Esophagus squamous epithelium (tissue), 5 donors: ENCODE measurements at regions not wholly inside any gene's neighbourhood (a gene's known extent, or its start where the extent isn't known, plus 50 kb on each side); places are given as distances from the start of the nearest gene placed in this dataset.

Experiments used
- DNase-seq: peaks from one replicate; lab custom pipeline; 2025; lab: John Stamatoyannopoulos, UW
- H3K27ac ChIP-seq, 4 donors: fragments of 200-600 bp; sonication (generic); one replicate each; pipeline ENCODE4 v1.5.1; 2016 to 2019; ENCODE audit warnings: mild to moderate bottlenecking in 1 of 4
- H3K27me3 ChIP-seq, 4 donors: fragments of 200-600 bp; sonication (generic); 1 replicate in 3 of 4; 2 replicates in 1 of 4; pipeline versions ENCODE4 v1.5.1 to v1.6.0; 2017 to 2021; ENCODE audit warnings: antibody characterized with exemption in 1 of 4
- H3K36me3 ChIP-seq, 3 donors: fragments of 200-600 bp; sonication (generic); one replicate each; pipeline ENCODE4 v1.5.1; 2016 to 2019
- H3K4me1 ChIP-seq, 3 donors: fragments of 200-600 bp; sonication (generic); one replicate each; pipeline ENCODE4 v1.5.1; 2017 to 2019
- H3K4me3 ChIP-seq, 4 donors: fragments of 200-600 bp; sonication (generic); 1 replicate in 3 of 4; 2 replicates in 1 of 4; pipeline ENCODE4 v1.5.1; 2016 to 2019; ENCODE audit warnings: mild to moderate bottlenecking in 2 of 4, moderate library complexity in 1 of 4
- H3K9me3 ChIP-seq, 3 donors: fragments of 200-600 bp; sonication (generic); one replicate each; pipeline ENCODE4 v1.5.1; 2016 to 2019
- POLR2A ChIP-seq, 4 donors: fragments of 450-650 bp; IDR thresholded peaks; one replicate each; pipeline ENCODE4 v1.6.1; 2017; ENCODE audit warnings: antibody characterized with exemption in 4 of 4, mild to moderate bottlenecking in 4 of 4, moderate library complexity in 3 of 4
- WGBS, 2 donors: methylation state at CpG; one replicate each; pipeline ENCODE4 v1.1.5; 2018; 5-methylcytosine and 5-hydroxymethylcytosine counted together
- intact Hi-C: fragments of 100-400 bp; cut with DNase I; formaldehyde crosslinking; loops from one replicate; pipeline ENCODE4 v1.15.0; 2022
- TF ChIP-seq, protein P1 (sequence below), 6 experiments: fragments of 450-650 bp in 4 of 6; fragments of 200-600 bp in 2 of 6; sonication (generic) in 2 of 6; IDR thresholded peaks; one replicate each; pipeline ENCODE4 v1.5.1; 2016 to 2019; ENCODE audit warnings: antibody characterized with exemption in 6 of 6, mild to moderate bottlenecking in 4 of 6, moderate library complexity in 4 of 6
- donor health status: DM: yes; HTN: yes; CAD: no.

DNA sequence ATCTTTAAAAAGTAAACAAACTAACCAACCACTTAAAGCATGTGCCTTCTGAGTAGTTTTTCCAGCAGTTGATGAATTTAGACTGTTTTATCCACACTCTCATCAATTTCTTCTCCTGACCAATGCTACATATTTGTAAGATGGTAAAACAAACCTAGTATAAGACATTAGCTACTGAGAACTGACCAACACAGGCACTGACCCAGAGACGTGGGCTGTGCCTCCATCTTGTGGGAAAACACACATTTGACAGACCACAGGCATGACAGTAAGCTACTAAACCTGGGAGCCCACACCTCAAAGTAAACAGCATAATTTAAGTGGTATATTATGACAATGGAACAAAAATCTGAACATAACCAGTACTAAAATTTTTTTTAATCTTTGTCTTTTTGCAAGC lies 121.4 kb upstream of the NRSN1 start:
- no peak overlapping the region for H3K4me3 ChIP-seq
- TF ChIP-seq, protein P1, sequence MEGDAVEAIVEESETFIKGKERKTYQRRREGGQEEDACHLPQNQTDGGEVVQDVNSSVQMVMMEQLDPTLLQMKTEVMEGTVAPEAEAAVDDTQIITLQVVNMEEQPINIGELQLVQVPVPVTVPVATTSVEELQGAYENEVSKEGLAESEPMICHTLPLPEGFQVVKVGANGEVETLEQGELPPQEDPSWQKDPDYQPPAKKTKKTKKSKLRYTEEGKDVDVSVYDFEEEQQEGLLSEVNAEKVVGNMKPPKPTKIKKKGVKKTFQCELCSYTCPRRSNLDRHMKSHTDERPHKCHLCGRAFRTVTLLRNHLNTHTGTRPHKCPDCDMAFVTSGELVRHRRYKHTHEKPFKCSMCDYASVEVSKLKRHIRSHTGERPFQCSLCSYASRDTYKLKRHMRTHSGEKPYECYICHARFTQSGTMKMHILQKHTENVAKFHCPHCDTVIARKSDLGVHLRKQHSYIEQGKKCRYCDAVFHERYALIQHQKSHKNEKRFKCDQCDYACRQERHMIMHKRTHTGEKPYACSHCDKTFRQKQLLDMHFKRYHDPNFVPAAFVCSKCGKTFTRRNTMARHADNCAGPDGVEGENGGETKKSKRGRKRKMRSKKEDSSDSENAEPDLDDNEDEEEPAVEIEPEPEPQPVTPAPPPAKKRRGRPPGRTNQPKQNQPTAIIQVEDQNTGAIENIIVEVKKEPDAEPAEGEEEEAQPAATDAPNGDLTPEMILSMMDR (IDR thresholded peaks at IDR 0.05), result no peak
- TF ChIP-seq POLR2A (IDR thresholded peaks at IDR 0.05), result no peak
- DNase-seq, result no peak
- intact Hi-C loops, result no loop called here
- H3K9me3 ChIP-seq, result no peaks in the 10 kb centered on the region
- H3K27me3 ChIP-seq, result no peaks in the 10 kb centered on the region
- 20 to 38% methylated on average over 1 of the region's 1 CpG for WGBS, 2 donors
- H3K36me3 ChIP-seq, result no peaks in the 10 kb centered on the region
- no peak overlapping the region for H3K27ac ChIP-seq
- H3K4me1 ChIP-seq, result peaks cover 0 to 8% (median 0%) of the 10 kb centered on the region in 3 donors

DNA sequence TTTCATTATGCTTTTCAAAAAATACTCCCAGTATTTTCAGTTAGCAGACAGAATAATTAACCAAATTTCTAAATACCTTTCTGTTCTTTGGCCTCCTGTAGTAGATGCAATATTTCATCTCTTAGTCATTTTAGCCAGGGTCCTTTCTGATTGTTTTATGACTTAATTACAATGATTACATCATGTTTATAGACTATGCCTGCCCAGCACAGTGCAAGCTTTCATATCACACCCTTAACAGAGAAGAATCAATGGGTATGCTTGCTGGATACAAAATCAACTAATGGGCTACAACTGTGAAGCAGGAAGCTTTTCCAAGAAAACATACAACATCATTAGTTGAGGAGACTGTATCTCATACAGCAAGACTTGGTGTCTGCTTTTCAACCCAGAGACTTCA lies 119.8 kb upstream of the NRSN1 start:
- no peaks in the 10 kb centered on the region for H3K9me3 ChIP-seq
- H3K27ac ChIP-seq, result no peak overlapping the region
- peaks cover 0 to 8% (median 0%) of the 10 kb centered on the region in 3 donors for H3K4me1 ChIP-seq
- H3K36me3 ChIP-seq, result no peaks in the 10 kb centered on the region
- no peak for TF ChIP-seq POLR2A (IDR thresholded peaks at IDR 0.05)
- H3K4me3 ChIP-seq, result no peak overlapping the region
- DNase-seq, result no peak
- intact Hi-C loops, result no loop called here
- no peaks in the 10 kb centered on the region for H3K27me3 ChIP-seq

DNA sequence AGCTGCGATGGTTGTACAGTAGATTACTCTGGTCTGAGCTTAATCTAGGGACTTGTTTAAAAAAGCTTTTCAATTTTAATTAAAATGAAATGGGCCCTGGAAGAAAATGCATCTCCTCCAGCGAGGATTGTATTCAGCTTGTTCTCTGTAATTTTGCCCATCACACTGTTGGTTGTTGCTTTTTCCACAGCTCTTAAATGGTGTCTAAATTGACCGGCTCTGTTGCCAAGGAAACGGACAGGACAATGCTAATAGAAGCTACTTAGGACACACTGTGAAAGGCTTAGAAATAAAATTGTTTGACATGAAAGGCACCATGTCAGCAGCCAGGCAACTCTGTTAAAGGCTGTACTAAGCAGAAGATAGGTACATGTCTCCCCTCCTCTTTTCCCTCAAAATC lies 116.7 kb upstream of the NRSN1 start:
- Histone ChIP-seq H3K9me3 (no peaks in the 10 kb centered on the region), H3K27me3 (no peaks in the 10 kb centered on the region), H3K27ac (no peak overlapping the region), H3K4me1 (no peaks in the 10 kb centered on the region), H3K36me3 (no peaks in the 10 kb centered on the region), H3K4me3 (no peak overlapping the region)
- intact Hi-C loops, result no loop called here
- 42 to 45% methylated on average over 4 of the region's 4 CpGs for WGBS, 2 donors
- DNase-seq, result no peak
- TF ChIP-seq, protein P1 (IDR thresholded peaks at IDR 0.05), result no peak
- no peak for TF ChIP-seq POLR2A (IDR thresholded peaks at IDR 0.05)

DNA sequence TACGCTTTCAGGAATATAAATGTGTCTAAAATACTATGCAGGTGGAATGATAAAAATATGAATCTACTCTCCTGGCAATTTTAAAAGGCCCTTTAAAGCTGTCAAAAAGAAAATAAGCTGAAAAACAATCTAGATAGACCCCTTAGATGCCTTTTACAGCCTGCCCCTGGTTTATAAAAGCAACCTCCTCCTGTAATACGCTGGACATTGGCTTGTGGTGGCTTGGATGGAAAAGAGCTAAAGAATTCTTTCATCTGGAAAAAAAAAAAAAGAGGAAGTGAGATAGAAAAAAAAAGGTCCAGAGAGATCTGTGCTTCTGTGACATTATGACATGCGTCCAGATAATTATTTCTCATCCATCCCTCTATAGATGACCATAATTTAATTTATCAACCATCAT lies 115.9 kb upstream of the NRSN1 start:
- no peak overlapping the region for H3K27ac ChIP-seq
- 44 to 47% methylated on average over 3 of the region's 3 CpGs for WGBS, 2 donors
- H3K9me3 ChIP-seq, result peaks cover 0 to under 1% (median 0%) of the 10 kb centered on the region in 3 donors
- H3K4me1 ChIP-seq, result no peaks in the 10 kb centered on the region
- H3K4me3 ChIP-seq, result no peak overlapping the region
- no peak for TF ChIP-seq POLR2A (IDR thresholded peaks at IDR 0.05)
- TF ChIP-seq, protein P1 (IDR thresholded peaks at IDR 0.05), result no peak
- H3K27me3 ChIP-seq, result no peaks in the 10 kb centered on the region
- no peak for DNase-seq
- intact Hi-C loops, result no loop called here
- no peaks in the 10 kb centered on the region for H3K36me3 ChIP-seq

DNA sequence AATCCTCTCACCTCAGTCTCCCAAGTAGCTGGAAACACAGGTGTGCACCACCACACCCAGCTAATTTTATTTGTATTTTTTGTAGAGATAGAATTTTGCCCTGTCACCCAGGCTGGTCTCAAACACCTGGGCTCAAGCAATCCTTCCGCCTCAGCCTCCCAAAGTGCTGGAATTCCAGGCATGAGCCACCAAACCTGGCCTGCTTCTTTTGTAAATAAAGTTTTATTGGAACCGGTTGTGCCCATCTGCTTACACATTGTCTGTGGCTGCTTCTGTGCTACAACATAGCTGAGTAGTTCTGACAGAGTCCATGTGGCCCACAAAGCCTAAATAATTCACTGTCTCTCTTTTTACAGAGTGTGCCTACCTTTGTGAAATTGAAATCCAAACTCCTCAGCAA lies 109.7 kb upstream of the NRSN1 start:
- Histone ChIP-seq H3K27me3 (no peaks in the 10 kb centered on the region), H3K4me3 (no peak overlapping the region), H3K9me3 (peaks cover 0 to 7% (median 0%) of the 10 kb centered on the region in 3 donors), H3K27ac (no peak overlapping the region), H3K36me3 (no peaks in the 10 kb centered on the region), H3K4me1 (no peaks in the 10 kb centered on the region)
- DNase-seq, result no peak
- no peak for TF ChIP-seq POLR2A (IDR thresholded peaks at IDR 0.05)
- TF ChIP-seq, protein P1 (IDR thresholded peaks at IDR 0.05), result no peak
- intact Hi-C loops, result no loop called here
- WGBS, 2 donors, result 57 to 74% methylated on average over 2 of the region's 2 CpGs

DNA sequence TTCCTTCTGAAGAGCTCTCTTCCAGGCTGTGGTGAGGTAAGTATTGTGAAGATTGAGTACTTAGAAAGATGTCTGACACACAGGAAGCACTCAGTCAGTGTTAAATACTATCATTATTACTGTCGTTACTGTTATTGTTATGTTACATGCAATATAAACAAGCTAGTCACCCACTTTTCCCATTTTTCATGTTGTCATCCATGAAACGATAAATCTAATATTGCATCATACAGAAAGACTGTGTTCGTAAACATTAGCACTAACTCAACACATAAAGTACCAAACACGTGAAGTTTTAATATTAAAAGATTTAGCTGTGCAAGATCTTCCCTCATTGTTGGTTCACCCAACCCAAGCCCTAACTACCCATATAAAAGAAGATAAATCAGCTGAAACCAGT lies 109.2 kb upstream of the NRSN1 start:
- intact Hi-C loops, result no loop called here
- no peak for TF ChIP-seq POLR2A (IDR thresholded peaks at IDR 0.05)
- TF ChIP-seq, protein P1 (IDR thresholded peaks at IDR 0.05), result no peak
- no peak for DNase-seq
- WGBS, 2 donors, result 55 to 77% methylated on average over 4 of the region's 4 CpGs
- no peaks in the 10 kb centered on the region for H3K36me3 ChIP-seq
- no peak overlapping the region for H3K4me3 ChIP-seq
- no peak overlapping the region for H3K27ac ChIP-seq
- no peaks in the 10 kb centered on the region for H3K4me1 ChIP-seq
- peaks cover 0 to 7% (median 0%) of the 10 kb centered on the region in 3 donors for H3K9me3 ChIP-seq
- no peaks in the 10 kb centered on the region for H3K27me3 ChIP-seq
